ENCODE measurements at regions not wholly inside any gene's neighbourhood (a gene's known extent, or its start where the extent isn't known, plus 50 kb on each side); places are given as distances from the start of the nearest gene placed in this dataset.

DNA sequence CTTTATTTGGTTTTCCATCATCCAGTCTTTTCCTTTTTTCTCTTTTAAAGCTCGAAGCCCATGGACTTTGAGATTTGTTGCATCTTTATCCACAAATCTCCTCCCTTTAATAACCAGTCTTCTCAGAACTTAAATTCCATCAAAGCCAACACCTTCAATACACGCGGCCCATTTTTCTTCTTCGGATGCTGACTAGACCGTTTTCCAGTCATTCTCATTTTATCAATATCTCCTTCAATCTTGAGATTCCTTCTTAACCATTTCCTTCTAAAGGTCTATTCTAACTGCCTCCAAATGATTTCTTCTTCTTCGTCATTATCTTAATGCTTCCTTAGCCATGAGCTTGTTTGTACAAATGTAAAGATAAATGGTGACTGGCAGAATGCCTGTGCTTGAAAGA, 173.5 kb downstream of the BAMBI start:
- TF ChIP-seq, protein P1, sequence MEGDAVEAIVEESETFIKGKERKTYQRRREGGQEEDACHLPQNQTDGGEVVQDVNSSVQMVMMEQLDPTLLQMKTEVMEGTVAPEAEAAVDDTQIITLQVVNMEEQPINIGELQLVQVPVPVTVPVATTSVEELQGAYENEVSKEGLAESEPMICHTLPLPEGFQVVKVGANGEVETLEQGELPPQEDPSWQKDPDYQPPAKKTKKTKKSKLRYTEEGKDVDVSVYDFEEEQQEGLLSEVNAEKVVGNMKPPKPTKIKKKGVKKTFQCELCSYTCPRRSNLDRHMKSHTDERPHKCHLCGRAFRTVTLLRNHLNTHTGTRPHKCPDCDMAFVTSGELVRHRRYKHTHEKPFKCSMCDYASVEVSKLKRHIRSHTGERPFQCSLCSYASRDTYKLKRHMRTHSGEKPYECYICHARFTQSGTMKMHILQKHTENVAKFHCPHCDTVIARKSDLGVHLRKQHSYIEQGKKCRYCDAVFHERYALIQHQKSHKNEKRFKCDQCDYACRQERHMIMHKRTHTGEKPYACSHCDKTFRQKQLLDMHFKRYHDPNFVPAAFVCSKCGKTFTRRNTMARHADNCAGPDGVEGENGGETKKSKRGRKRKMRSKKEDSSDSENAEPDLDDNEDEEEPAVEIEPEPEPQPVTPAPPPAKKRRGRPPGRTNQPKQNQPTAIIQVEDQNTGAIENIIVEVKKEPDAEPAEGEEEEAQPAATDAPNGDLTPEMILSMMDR (IDR thresholded peaks at IDR 0.05): no peak
- TF ChIP-seq POLR2A (IDR thresholded peaks at IDR 0.05): no peak
- Histone ChIP-seq H3K27me3 (peaks cover 0 to 74% (median 0%) of the 10 kb centered on the region in 4 donors), H3K27ac (no peak overlapping the region), H3K4me1 (no peaks in the 10 kb centered on the region), H3K9me3 (peaks cover 0 to 3% (median 0%) of the 10 kb centered on the region in 3 donors), H3K36me3 (no peaks in the 10 kb centered on the region), H3K4me3 (no peak overlapping the region)
- DNase-seq: no peak
- WGBS, 2 donors: 76 to 78% methylated on average over 6 of the region's 6 CpGs
- intact Hi-C loops (cut with DNase I): no loop called here

DNA sequence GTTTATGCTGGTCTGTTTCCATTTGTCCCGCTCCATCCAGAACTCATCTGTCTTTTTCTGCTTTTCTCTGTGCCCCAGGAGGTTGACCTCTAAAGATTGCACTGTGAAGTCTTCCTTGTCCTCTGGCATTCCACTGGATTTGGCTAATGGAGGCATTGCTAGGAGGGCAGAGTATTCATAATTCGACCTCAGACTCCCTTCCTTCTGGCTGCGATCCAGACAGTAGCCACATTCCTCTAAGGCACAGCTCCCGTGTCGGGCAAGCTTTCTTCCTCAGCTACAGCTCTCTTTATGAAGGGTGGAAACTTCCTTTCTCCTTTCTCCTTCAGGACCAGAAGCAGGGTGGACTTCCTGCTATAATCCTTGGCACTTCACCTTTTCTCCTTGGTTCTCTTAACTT, 175.9 kb downstream of the BAMBI start:
- H3K27ac ChIP-seq: no peak overlapping the region
- no peaks in the 10 kb centered on the region for H3K9me3 ChIP-seq
- H3K4me3 ChIP-seq: no peak overlapping the region
- WGBS, 2 donors: 34 to 49% methylated on average over 5 of the region's 5 CpGs
- no peaks in the 10 kb centered on the region for H3K36me3 ChIP-seq
- DNase-seq: no peak
- no peaks in the 10 kb centered on the region for H3K4me1 ChIP-seq
- intact Hi-C loops (cut with DNase I): no loop called here
- TF ChIP-seq, protein P1 (IDR thresholded peaks at IDR 0.05): no peak
- TF ChIP-seq POLR2A (IDR thresholded peaks at IDR 0.05): no peak
- peaks cover 0 to 78% (median 0%) of the 10 kb centered on the region in 4 donors for H3K27me3 ChIP-seq

DNA sequence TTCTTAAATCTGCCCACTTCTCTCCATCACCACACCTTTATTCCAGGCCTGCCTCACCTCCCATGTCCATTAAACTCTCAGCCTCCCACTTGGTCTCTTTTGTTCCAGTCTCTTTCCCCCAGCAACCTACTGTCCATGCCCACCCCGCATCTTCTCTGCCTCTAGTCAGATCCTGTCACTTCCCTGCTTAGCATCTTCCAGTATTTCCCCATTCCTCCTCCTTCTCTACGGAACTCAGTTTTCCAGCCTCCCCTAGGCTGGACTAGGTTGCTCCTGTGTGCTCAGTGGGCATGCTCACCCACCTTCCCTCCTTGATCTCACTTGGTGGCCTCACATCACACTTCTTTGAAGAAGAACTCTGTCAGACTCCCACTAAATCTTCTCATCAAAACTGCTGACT, 179.8 kb downstream of the BAMBI start:
- Histone ChIP-seq H3K27me3 (peaks cover 0 to 64% (median 0%) of the 10 kb centered on the region in 4 donors), H3K4me1 (no peaks in the 10 kb centered on the region), H3K4me3 (no peak overlapping the region), H3K36me3 (no peaks in the 10 kb centered on the region), H3K27ac (no peak overlapping the region), H3K9me3 (no peaks in the 10 kb centered on the region)
- intact Hi-C loops (cut with DNase I): no loop called here
- DNase-seq: no peak
- 85 to 98% methylated on average over 2 of the region's 2 CpGs for WGBS, 2 donors
- no peak for TF ChIP-seq POLR2A (IDR thresholded peaks at IDR 0.05)
- TF ChIP-seq, protein P1 (IDR thresholded peaks at IDR 0.05): no peak

DNA sequence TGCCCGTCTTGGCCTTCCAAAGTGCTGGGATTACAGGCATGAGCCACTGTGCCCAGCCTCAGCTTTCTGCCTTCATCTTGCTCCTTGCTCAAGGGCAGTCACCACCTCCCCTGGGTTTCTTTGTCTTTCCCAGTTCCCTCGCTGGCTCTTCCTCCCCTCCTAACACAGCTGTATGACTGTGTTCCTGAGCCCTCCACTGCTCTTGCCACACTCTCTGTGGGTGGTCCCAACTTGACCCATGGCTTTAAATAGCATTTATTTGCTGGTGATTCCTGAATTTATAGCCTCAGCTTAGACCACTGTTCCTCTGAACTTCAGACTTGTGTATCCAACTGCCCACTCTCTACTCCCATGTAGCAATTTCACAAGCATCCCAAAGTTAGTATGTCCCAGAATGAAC, 181.3 kb downstream of the BAMBI start:
- no peaks in the 10 kb centered on the region for H3K36me3 ChIP-seq
- H3K27ac ChIP-seq: no peak overlapping the region
- TF ChIP-seq, protein P1 (IDR thresholded peaks at IDR 0.05): no peak
- no peak for TF ChIP-seq POLR2A (IDR thresholded peaks at IDR 0.05)
- intact Hi-C loops (cut with DNase I): no loop called here
- H3K9me3 ChIP-seq: no peaks in the 10 kb centered on the region
- H3K4me1 ChIP-seq: no peaks in the 10 kb centered on the region
- 73 to 74% methylated on average over 2 of the region's 2 CpGs for WGBS, 2 donors
- DNase-seq: no peak
- no peak overlapping the region for H3K4me3 ChIP-seq
- peaks cover 0 to 51% (median 0%) of the 10 kb centered on the region in 4 donors for H3K27me3 ChIP-seq

DNA sequence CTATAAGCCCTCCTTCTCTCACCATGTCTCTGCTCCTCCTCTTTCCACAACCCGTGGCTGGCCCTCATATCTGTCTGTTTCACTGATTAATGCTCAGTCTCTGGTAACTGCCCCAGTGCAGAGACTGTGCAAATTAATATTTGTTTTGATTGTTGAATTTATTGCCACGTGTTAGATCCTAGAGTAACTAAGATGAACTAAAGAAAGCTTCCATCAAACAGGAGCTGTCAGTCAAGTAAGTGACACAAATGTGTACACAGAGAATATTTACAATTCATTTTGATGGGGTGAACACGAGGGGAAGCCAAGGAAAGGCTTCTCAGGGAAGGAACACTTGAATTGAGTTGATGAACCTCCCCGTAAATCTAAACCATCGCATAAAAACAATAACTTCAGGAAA, 182.5 kb downstream of the BAMBI start:
- Histone ChIP-seq H3K4me3 (no peak overlapping the region), H3K27me3 (peaks cover 0 to 39% (median 0%) of the 10 kb centered on the region in 4 donors), H3K9me3 (no peaks in the 10 kb centered on the region), H3K27ac (no peak overlapping the region), H3K36me3 (no peaks in the 10 kb centered on the region), H3K4me1 (no peaks in the 10 kb centered on the region)
- TF ChIP-seq, protein P1 (IDR thresholded peaks at IDR 0.05): no peak
- TF ChIP-seq POLR2A (IDR thresholded peaks at IDR 0.05): no peak
- DNase-seq: no peak
- 60 to 61% methylated on average over 5 of the region's 5 CpGs for whole genome bisulfite sequencing, 2 donors
- intact Hi-C loops (cut with DNase I): no loop called here

All from esophagus squamous epithelium (tissue), 5 donors.